Mesodermal cell (in vitro differentiated cells): ENCODE measurements at regions not wholly inside any gene's neighbourhood (a gene's known extent, or its start where the extent isn't known, plus 50 kb on each side); places are given as distances from the start of the nearest gene placed in this dataset.
A peak's percentile ranks its signal among the peaks of the same experiment; 100 is the strongest.

ENCODE experiments used
- H3K27ac ChIP-seq: 2 replicates; pipeline ENCODE4 v1.7.0; 2013; ENCODE audit warnings: mild to moderate bottlenecking, low read depth, low read length, moderate library complexity; ENCODE audit not compliant: severe bottlenecking
- H3K36me3 ChIP-seq: 2 replicates; pipeline ENCODE4 v1.7.1; 2013; ENCODE audit warnings: mild to moderate bottlenecking, low read length, moderate library complexity; ENCODE audit not compliant: control insufficient read depth, insufficient read depth
- H3K4me1 ChIP-seq: one replicate; pipeline ENCODE4 v1.7.1; 2013; ENCODE audit warnings: mild to moderate bottlenecking, low read length; ENCODE audit not compliant: insufficient read depth, control insufficient read depth, poor library complexity, severe bottlenecking
- H3K4me3 ChIP-seq: 2 replicates; pipeline ENCODE4 v1.7.0; 2013; ENCODE audit warnings: low read length, control low read depth, mild to moderate bottlenecking; ENCODE audit not compliant: insufficient read depth, poor library complexity, severe bottlenecking; ENCODE audit errors: extremely low read depth
- H3K9me3 ChIP-seq: 2 replicates; pipeline ENCODE4 v1.7.1; 2013; ENCODE audit warnings: mild to moderate bottlenecking, low read length, moderate library complexity; ENCODE audit not compliant: control insufficient read depth
- WGBS, 2 experiments: methylation state at CpG; one replicate each; pipeline ENCODE4 v1.1.5; 2013; ENCODE audit warnings: missing lambda C conversion rate in 2 of 2; ENCODE audit not compliant: insufficient coverage in 2 of 2; 5-methylcytosine and 5-hydroxymethylcytosine counted together

DNA sequence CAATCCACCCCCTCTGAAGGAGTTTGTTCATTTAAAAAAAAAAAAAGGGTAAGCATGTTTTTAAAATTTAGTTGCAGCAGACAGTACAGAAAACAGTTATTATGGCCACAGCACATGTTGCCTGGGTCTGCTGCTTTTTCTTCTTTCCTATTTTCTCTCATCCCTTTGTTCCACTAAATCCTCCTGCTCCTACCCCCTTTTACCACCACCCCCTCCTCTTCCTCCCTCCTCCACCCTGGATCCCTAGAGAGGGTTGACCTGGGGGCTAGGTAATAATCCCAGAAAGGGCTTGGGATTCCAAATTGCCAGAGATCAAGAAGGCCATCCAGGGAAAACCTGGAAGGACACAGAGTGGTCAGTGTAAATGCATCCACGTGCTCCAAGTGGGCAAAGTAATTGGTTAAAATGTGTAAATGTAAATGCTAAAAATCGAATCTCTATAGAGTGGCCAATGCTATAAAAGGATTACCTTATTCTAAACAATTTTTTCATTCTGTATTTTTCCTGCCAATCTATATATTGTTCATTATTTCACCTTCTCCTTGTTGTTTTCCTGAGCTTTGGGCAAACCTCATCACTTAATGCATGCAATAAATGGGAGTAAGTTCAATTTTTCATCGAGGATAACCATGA lies 89.0 kb upstream of the PIK3CG start:
- Histone ChIP-seq H3K4me1 (peaks cover 25% of the 10 kb centered on the region), H3K36me3 (no peaks in the 10 kb centered on the region), H3K4me3 (no peak overlapping the region), H3K9me3 (peaks cover 9% of the 10 kb centered on the region), H3K27ac (peak overlapping the region; percentile 80)
- WGBS, 2 experiments = 83 to 100% methylated on average over 1 of the region's 3 CpGs

GRCh38 chr7:106776618-106777347 lies 88.3 kb upstream of the PIK3CG start:
- no peak overlapping the region for H3K27ac ChIP-seq
- WGBS, 2 experiments = 80% methylated on average over 1 of the region's 4 CpGs; no CpG with 5 or more reads in 1 of the 2 experiments
- peaks cover 25% of the 10 kb centered on the region for H3K4me1 ChIP-seq
- no peak overlapping the region for H3K4me3 ChIP-seq
- H3K36me3 ChIP-seq = no peaks in the 10 kb centered on the region
- peaks cover 9% of the 10 kb centered on the region for H3K9me3 ChIP-seq

GRCh38 chr7:106777674-106778299 lies 87.3 kb upstream of the PIK3CG start:
- H3K4me3 ChIP-seq = no peak overlapping the region
- H3K4me1 ChIP-seq = peaks cover 22% of the 10 kb centered on the region
- H3K36me3 ChIP-seq = no peaks in the 10 kb centered on the region
- peaks cover 9% of the 10 kb centered on the region for H3K9me3 ChIP-seq
- H3K27ac ChIP-seq = no peak overlapping the region
- 92 to 94% methylated on average over 7 of the region's 7 CpGs for WGBS, 2 experiments

DNA sequence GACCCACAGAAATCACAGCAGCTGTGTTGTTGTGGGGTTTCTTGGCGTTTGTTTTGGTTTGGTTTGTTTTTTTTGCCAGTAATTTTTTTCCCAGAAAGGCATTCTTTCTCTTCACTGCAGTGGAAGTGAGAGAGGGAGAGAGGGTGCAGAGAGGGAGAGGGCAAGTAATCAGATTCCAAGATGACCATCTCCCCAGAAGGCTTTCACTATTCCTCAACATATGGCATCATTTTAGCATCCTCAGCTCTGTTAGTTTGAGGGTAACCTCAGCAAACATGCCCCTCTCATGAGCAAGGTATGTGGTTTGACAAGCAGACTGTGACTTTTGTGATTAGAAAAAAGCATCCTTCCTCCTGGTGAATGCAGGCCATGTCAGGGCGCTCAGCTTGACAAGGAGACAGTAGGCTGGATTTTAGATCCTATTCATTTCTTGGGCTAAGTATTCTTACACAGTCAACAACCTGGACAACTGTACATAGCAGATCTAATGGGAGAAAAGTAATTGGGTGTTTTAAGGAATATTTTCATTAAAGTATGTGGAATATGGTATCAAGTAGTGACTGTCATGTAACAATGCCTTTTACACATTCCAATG lies 86.3 kb upstream of the PIK3CG start:
- Histone ChIP-seq H3K9me3 (peaks cover 9% of the 10 kb centered on the region), H3K27ac (no peak overlapping the region), H3K36me3 (no peaks in the 10 kb centered on the region), H3K4me3 (no peak overlapping the region), H3K4me1 (peaks cover 21% of the 10 kb centered on the region)
- 100% methylated on average over 1 of the region's 2 CpGs; no CpG with 5 or more reads in 1 of the 2 experiments for WGBS, 2 experiments

DNA sequence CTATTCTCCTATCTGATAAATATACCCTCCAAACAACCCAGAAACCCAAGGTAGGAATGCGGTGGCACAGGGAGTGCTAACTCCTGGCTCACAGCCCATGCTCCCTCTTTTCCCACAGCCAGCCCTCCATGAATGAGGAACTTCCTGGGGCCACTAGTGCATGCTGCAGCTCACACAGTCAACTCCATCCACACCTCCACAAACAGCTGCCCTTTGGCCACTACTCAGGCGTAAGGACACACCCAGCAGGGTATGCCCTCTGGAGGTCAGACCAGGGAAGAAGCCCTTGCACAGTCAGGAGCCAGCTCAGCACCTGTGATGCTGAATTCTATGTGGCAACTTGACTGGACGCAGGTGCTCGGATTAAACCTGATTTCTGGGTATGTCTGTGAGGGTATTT lies 85.2 kb upstream of the PIK3CG start:
- peaks cover 14% of the 10 kb centered on the region for H3K4me1 ChIP-seq
- no peak overlapping the region for H3K4me3 ChIP-seq
- no peak overlapping the region for H3K27ac ChIP-seq
- WGBS, 2 experiments = 95 to 98% methylated on average over 2 to 4 of the region's 4 CpGs
- H3K9me3 ChIP-seq = peaks cover 9% of the 10 kb centered on the region
- H3K36me3 ChIP-seq = no peaks in the 10 kb centered on the region

GRCh38 chr7:106781007-106781406 lies 84.1 kb upstream of the PIK3CG start:
- Histone ChIP-seq H3K36me3 (no peaks in the 10 kb centered on the region), H3K4me3 (no peak overlapping the region), H3K9me3 (peaks cover 9% of the 10 kb centered on the region), H3K4me1 (peaks cover 3% of the 10 kb centered on the region), H3K27ac (no peak overlapping the region)
- WGBS, 2 experiments = no CpG with 5 or more reads among the region's 2 CpGs

GRCh38 chr7:106781828-106782544 lies 83.1 kb upstream of the PIK3CG start:
- H3K9me3 ChIP-seq = peaks cover 6% of the 10 kb centered on the region
- no peaks in the 10 kb centered on the region for H3K36me3 ChIP-seq
- no peak overlapping the region for H3K27ac ChIP-seq
- H3K4me3 ChIP-seq = no peak overlapping the region
- no CpG with 5 or more reads among the region's 1 CpG for WGBS, 2 experiments
- H3K4me1 ChIP-seq = no peaks in the 10 kb centered on the region

- Histone ChIP-seq H3K36me3 (no peaks in the 10 kb centered on the region), H3K9me3 (no peaks in the 10 kb centered on the region), H3K27ac (no peak overlapping the region), H3K4me1 (no peaks in the 10 kb centered on the region), H3K4me3 (no peak overlapping the region)
- no CpG with 5 or more reads among the region's 1 CpG for WGBS, 2 experiments
Measured at GRCh38 chr7:106783286-106783685, 81.8 kb upstream of the PIK3CG start.

- Histone ChIP-seq H3K27ac (no peak overlapping the region), H3K9me3 (no peaks in the 10 kb centered on the region), H3K4me1 (no peaks in the 10 kb centered on the region), H3K36me3 (no peaks in the 10 kb centered on the region), H3K4me3 (no peak overlapping the region)
- no CpG with 5 or more reads among the region's 1 CpG for WGBS, 2 experiments
Measured at GRCh38 chr7:106788637-106789036, 76.4 kb upstream of the PIK3CG start.

DNA sequence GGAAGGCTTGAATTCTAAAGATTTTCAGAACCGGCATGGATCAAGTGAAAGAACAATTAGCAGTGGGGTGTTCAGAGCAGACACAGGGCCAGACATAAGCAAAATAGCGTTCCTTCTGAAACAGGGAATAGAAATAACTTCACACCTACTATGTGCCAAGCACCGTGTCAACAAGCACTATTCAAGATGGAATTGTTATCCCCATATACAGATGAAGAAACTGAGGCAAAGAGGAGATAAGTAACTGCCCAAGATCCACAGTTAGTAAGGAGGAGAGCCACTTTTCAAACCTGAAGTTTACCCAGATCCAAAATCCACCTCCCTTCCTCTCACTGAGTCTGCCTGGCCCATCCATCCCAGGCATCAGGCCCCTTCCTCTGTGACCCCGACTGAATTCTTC lies 73.6 kb upstream of the PIK3CG start:
- no peaks in the 10 kb centered on the region for H3K36me3 ChIP-seq
- no peak overlapping the region for H3K27ac ChIP-seq
- H3K9me3 ChIP-seq = no peaks in the 10 kb centered on the region
- no peak overlapping the region for H3K4me3 ChIP-seq
- no peaks in the 10 kb centered on the region for H3K4me1 ChIP-seq
- 67 to 88% methylated on average over 2 of the region's 4 CpGs for WGBS, 2 experiments
